ENCODE measurements at regions not wholly inside any gene's neighbourhood (a gene's known extent, or its start where the extent isn't known, plus 50 kb on each side); places are given as distances from the start of the nearest gene placed in this dataset.

GRCh38 chr6:133583907-133584427 lies 304.9 kb upstream of the TCF21 start:
- no peak for DNase-seq (ENCODE audit: low spot score)

GRCh38 chr6:133584823-133585222 lies 304.1 kb upstream of the TCF21 start:
- DNase-seq (ENCODE audit: low spot score): no peak

GRCh38 chr6:133585978-133586377 lies 302.9 kb upstream of the TCF21 start:
- no peak for DNase-seq (ENCODE audit: low spot score)

GRCh38 chr6:133587546-133588160 lies 301.3 kb upstream of the TCF21 start:
- no peak for DNase-seq (ENCODE audit: low spot score)

GRCh38 chr6:133590196-133590595 lies 298.7 kb upstream of the TCF21 start:
- DNase-seq (ENCODE audit: low spot score): no peak

GRCh38 chr6:133590814-133591213 lies 298.1 kb upstream of the TCF21 start:
- no peak for DNase-seq (ENCODE audit: low spot score)

GRCh38 chr6:133591275-133591674 lies 297.6 kb upstream of the TCF21 start:
- DNase-seq (ENCODE audit: low spot score): no peak

- DNase-seq (ENCODE audit: low spot score): no peak
These were observed 294.2 kb upstream of the TCF21 start for GRCh38 chr6:133594652-133595110.

GRCh38 chr6:133595111-133595761 lies 293.7 kb upstream of the TCF21 start:
- no peak for DNase-seq (ENCODE audit: low spot score)

- DNase-seq (ENCODE audit: low spot score): no peak
These were observed 282.1 kb upstream of the TCF21 start for GRCh38 chr6:133606852-133607251.

- DNase-seq (ENCODE audit: low spot score): no peak
These were observed 280.3 kb upstream of the TCF21 start for GRCh38 chr6:133608620-133609019.

GRCh38 chr6:133609415-133610226 lies 279.3 kb upstream of the TCF21 start:
- no peak for DNase-seq (ENCODE audit: low spot score)

- DNase-seq (ENCODE audit: low spot score): no peak
These were observed 278.6 kb upstream of the TCF21 start for GRCh38 chr6:133610227-133610840.

- DNase-seq (ENCODE audit: low spot score): no peak
These were observed 277.9 kb upstream of the TCF21 start for GRCh38 chr6:133610971-133611370.

- no peak for DNase-seq (ENCODE audit: low spot score)
These were observed 276.5 kb upstream of the TCF21 start for GRCh38 chr6:133612459-133612858.

GRCh38 chr6:133613211-133613610 lies 275.7 kb upstream of the TCF21 start:
- DNase-seq (ENCODE audit: low spot score): no peak

- DNase-seq (ENCODE audit: low spot score): no peak
These were observed 267.2 kb upstream of the TCF21 start for GRCh38 chr6:133621751-133622150.

- no peak for DNase-seq (ENCODE audit: low spot score)
These were observed 265.8 kb upstream of the TCF21 start for GRCh38 chr6:133623065-133623464.

GRCh38 chr6:133623621-133624020 lies 265.3 kb upstream of the TCF21 start:
- DNase-seq (ENCODE audit: low spot score): no peak

GRCh38 chr6:133626096-133626666 lies 262.7 kb upstream of the TCF21 start:
- no peak for DNase-seq (ENCODE audit: low spot score)

GRCh38 chr6:133629970-133630369 lies 258.9 kb upstream of the TCF21 start:
- no peak for DNase-seq (ENCODE audit: low spot score)

GRCh38 chr6:133630651-133631050 lies 258.3 kb upstream of the TCF21 start:
- no peak for DNase-seq (ENCODE audit: low spot score)
